ENCODE measurements at regions not wholly inside any gene's neighbourhood (a gene's known extent, or its start where the extent isn't known, plus 50 kb on each side); places are given as distances from the start of the nearest gene placed in this dataset.

GRCh38 chr19:23810496-23810895 is 51.8 kb upstream of the ZNF681 start:
- DNase-seq (ENCODE audit: low read depth, low spot score) (no peak), FAIRE-seq (no peak)
- dilution Hi-C loops (cut with MboI; ENCODE audit: extremely low pct_ligation_motif_present, low sequenced_read_pairs) = no loop called here

More at GRCh38 chr19:23810496-23810895, 51.8 kb upstream of the ZNF681 start:
- Histone ChIP-seq H3K4me1 (ENCODE audit: control insufficient read depth, extremely low read depth, insufficient read depth, low read length) (no peaks in the 10 kb centered on the region), H3K27ac (ENCODE audit: control insufficient read depth, insufficient read depth, low read length) (no peak overlapping the region), H3K9me3 (ENCODE audit: control insufficient read depth, low read depth, low read length) (no peaks in the 10 kb centered on the region), H3K4me3 (ENCODE audit: control insufficient read depth in 2 of 3, extremely low read depth in 1 of 3, insufficient read depth in 2 of 3, low read depth in 1 of 3, low read length in 3 of 3) (no peak overlapping the region), H3K27me3 (ENCODE audit: control insufficient read depth, extremely low read depth, insufficient read depth, low read length) (no peaks in the 10 kb centered on the region), H3K4me2 (ENCODE audit: control insufficient read depth, extremely low read depth, insufficient read depth, low read depth, low read length) (no peak overlapping the region), H3K9me1 (ENCODE audit: control insufficient read depth, extremely low read depth, insufficient read depth, low read length) (no peaks in the 10 kb centered on the region), H2AFZ (ENCODE audit: control insufficient read depth, low read length) (no peak overlapping the region), H3K79me2 (ENCODE audit: control insufficient read depth, insufficient read depth, low read length) (no peaks in the 10 kb centered on the region), H4K20me1 (ENCODE audit: control insufficient read depth, extremely low read depth, insufficient read depth, low read length) (no peaks in the 10 kb centered on the region), H3K36me3 (ENCODE audit: control insufficient read depth in 2 of 2, extremely low read depth in 1 of 2, insufficient read depth in 2 of 2, low read length in 2 of 2) (no peaks in the 10 kb centered on the region), H3K9ac (ENCODE audit: control insufficient read depth, extremely low read depth, insufficient read depth, low read length) (no peak overlapping the region)
- TF ChIP-seq EZH2 (IDR thresholded peaks at IDR 0.05; ENCODE audit: low read length) = no peak
- no peak for TF ChIP-seq CTCF (optimal IDR thresholded peaks at IDR 0.05 in 1 of 3, IDR thresholded peaks at IDR 0.05 in 1 of 3, conservative IDR thresholded peaks at IDR 0.05 in 1 of 3; ENCODE audit: extremely low read depth in 1 of 3, insufficient read depth in 2 of 3, low read length in 3 of 3)
